Stimulated activated naive CD8-positive, alpha-beta T cell treated with anti-CD3 and anti-CD28 coated beads, Interleukin-15, Interleukin-2, amounts not matched to agents 100 ng/mL and 50 ng/mL, for 24 hours (primary cell): ENCODE measurements at regions not wholly inside any gene's neighbourhood (a gene's known extent, or its start where the extent isn't known, plus 50 kb on each side); places are given as distances from the start of the nearest gene placed in this dataset.

ENCODE experiments used
- H3K27ac Mint-ChIP-seq: one replicate; pipeline ENCODE4 v1.8.0; 2021; ENCODE audit warnings: mild to moderate bottlenecking, mixed read lengths
- H3K27me3 Mint-ChIP-seq: one replicate; pipeline ENCODE4 v1.8.0; 2021; ENCODE audit warnings: mixed read lengths
- H3K36me3 Mint-ChIP-seq: one replicate; pipeline ENCODE4 v1.8.0; 2021; ENCODE audit warnings: low read depth, mixed read lengths
- H3K4me1 Mint-ChIP-seq: one replicate; pipeline ENCODE4 v1.8.0; 2021; ENCODE audit warnings: low read depth, mixed read lengths
- H3K4me3 Mint-ChIP-seq: one replicate; pipeline ENCODE4 v1.8.0; 2021; ENCODE audit warnings: mild to moderate bottlenecking, mixed read lengths
- H3K9me3 Mint-ChIP-seq: one replicate; pipeline ENCODE4 v1.8.0; 2021; ENCODE audit warnings: mixed read lengths

DNA sequence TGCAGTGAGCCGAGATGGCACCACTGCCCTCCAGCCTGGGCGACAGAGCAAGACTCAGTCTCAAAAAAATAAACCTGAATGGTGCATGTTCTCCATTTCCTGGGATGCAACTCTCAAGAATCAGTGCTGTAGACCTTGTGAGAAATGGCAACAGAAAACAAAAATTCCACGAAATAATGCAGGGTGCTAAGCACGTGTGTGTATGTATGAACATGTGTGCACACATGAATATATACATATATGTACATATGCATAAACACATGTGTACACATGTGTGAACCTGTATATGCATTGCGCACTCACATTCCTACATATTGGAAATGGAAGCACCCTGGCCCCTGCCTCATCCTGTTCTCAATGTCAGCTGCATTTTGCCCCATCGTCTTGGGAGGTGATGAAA, 548.5 kb downstream of the TCERG1L start:
- Mint-ChIP-seq H3K36me3 (no peaks in the 10 kb centered on the region), H3K9me3 (peaks cover under 1% of the 10 kb centered on the region), H3K4me3 (no peak overlapping the region), H3K4me1 (no peaks in the 10 kb centered on the region), H3K27ac (no peak overlapping the region), H3K27me3 (no peaks in the 10 kb centered on the region)

DNA sequence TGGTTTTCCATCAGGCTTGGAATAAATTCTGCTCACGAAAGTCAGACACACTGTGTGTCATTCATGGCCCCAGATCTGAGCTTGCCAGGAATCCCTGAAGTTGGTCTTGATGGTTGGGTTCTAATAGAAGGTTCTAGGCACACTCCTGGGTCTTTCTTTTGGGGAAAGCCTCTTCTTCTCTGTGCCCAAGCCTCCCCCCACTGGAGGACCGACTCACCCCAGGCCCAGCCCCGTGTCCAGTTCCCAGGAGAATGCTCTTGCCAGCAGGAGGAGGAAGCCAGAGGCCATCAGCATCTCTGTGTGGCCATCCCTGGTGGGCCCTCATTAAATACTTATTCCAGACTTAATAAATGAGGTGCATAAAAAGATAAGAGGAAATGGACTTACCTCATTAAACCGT, 548.0 kb downstream of the TCERG1L start:
- H3K4me3 Mint-ChIP-seq = no peak overlapping the region
- peaks cover 4% of the 10 kb centered on the region for H3K9me3 Mint-ChIP-seq
- no peaks in the 10 kb centered on the region for H3K27me3 Mint-ChIP-seq
- H3K4me1 Mint-ChIP-seq = no peaks in the 10 kb centered on the region
- H3K36me3 Mint-ChIP-seq = no peaks in the 10 kb centered on the region
- H3K27ac Mint-ChIP-seq = no peak overlapping the region

DNA sequence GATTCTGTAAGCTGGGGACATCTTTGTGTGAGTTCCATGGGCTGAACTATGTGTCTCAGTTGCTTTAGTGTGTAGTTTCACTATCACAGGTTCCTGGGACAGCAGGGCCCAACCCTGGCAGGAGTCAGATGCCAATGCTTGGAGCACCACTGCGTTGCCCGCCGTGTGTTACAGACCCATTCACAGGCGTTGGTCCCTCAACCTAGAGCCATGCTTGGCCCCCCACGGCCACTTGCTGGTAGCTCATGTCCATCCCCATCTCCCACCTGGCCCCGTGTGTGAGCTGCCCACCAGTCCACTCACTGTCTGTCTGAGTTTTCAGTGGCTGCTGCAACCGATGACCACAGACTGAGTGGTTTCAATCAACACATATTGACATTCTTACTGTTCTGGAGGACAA, 546.9 kb downstream of the TCERG1L start:
- Mint-ChIP-seq H3K27ac (no peak overlapping the region), H3K27me3 (no peaks in the 10 kb centered on the region), H3K4me1 (no peaks in the 10 kb centered on the region), H3K4me3 (no peak overlapping the region), H3K36me3 (no peaks in the 10 kb centered on the region), H3K9me3 (peaks cover 5% of the 10 kb centered on the region)

DNA sequence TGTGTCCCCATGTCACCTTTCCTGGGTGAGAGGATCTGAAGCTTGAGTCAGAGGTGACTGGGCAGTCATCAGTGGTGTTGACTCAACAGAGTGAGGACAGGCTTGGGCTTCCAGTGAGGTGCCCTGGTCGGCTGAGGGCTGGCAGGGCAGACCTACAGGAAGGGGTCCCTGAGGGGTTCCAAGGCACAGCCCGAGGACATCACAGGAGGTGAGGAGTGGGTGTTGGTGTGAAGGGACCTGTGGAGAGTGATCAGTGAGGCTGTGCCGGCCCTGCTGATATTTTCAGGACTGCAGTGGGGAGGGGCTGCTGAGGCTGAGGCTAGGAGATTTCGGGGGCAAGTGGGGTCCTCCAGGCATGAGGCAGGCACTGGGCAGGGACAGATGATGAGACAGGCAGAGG, 545.5 kb downstream of the TCERG1L start:
- Mint-ChIP-seq H3K9me3 (peaks cover 5% of the 10 kb centered on the region), H3K36me3 (no peaks in the 10 kb centered on the region), H3K4me3 (no peak overlapping the region), H3K27ac (no peak overlapping the region), H3K4me1 (no peaks in the 10 kb centered on the region), H3K27me3 (no peaks in the 10 kb centered on the region)

DNA sequence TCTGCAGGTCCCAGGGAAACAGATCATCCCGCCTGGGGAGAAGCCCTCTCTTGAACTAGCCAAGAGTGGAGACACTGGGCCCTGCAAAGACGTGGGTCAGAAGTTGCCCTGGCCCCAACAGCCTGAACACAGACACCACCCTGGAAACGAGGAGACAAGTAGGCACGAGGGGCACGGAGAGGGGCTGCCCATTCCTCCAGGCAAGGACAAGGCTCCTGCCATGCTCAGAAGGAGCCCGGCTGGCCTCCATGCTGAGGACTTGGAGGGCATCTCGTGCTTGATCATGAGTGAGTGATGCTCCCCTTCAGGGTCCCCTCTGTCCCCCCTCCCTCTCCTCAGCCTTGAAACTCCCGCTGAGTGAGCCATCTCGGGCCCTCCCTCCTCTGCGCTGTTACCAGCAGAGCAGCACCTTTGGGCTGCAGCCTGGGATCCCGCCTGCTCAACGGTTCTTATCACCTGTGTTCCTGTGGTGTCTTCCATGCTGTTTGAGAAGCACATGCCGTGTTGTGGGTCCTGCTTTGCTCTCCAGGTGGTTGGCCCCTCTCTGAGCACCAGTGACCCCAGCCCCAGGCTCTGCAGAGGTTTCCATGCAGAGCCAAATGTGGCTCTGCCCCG, 544.3 kb downstream of the TCERG1L start:
- H3K27ac Mint-ChIP-seq = no peak overlapping the region
- H3K4me3 Mint-ChIP-seq = no peak overlapping the region
- no peaks in the 10 kb centered on the region for H3K27me3 Mint-ChIP-seq
- no peaks in the 10 kb centered on the region for H3K4me1 Mint-ChIP-seq
- H3K36me3 Mint-ChIP-seq = no peaks in the 10 kb centered on the region
- peaks cover 5% of the 10 kb centered on the region for H3K9me3 Mint-ChIP-seq

DNA sequence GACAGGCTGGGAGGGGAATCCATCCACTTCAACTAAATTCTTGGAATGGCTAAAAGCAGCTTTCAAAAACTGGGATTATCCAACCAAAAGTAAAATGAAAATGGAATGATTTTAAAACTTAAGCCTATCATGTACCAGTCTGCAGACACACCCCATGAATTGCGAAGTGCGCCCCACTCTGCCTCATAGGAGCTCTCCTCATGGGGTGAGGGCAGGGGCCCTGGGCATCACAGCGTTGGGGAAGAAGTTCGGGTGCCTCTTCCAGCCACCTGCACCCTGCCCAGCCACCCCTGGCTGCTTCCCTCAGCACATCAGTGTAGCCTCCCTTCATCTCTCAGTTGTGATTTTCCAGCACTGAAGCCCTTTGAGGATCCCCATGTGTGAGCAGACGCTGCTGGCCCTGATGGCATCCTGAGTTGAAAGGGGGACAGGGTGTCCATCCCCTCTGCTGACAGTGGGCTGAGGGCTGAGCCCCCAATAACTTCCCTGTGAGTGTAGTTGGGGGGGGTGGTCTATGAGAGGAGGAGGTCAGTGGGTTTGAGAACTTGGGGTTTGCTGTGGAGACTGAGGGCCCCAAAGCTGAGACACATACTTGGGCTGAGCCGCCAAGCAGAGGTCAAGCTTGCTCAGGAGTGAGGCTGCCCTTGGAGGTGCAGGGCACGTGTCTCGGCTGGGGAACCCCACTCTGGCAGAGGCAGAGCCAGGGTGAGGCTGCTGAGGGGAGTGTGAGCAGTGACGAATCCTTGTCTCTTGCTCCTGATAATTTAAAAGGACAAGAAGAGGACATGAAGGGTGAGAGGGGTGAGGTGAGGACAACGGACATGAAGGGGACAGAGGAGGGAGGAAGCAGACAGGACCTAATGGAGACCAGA, 542.1 kb downstream of the TCERG1L start:
- Mint-ChIP-seq H3K36me3 (no peaks in the 10 kb centered on the region), H3K27me3 (peaks cover 8% of the 10 kb centered on the region), H3K27ac (no peak overlapping the region), H3K9me3 (peaks cover 5% of the 10 kb centered on the region), H3K4me3 (no peak overlapping the region), H3K4me1 (no peaks in the 10 kb centered on the region)

DNA sequence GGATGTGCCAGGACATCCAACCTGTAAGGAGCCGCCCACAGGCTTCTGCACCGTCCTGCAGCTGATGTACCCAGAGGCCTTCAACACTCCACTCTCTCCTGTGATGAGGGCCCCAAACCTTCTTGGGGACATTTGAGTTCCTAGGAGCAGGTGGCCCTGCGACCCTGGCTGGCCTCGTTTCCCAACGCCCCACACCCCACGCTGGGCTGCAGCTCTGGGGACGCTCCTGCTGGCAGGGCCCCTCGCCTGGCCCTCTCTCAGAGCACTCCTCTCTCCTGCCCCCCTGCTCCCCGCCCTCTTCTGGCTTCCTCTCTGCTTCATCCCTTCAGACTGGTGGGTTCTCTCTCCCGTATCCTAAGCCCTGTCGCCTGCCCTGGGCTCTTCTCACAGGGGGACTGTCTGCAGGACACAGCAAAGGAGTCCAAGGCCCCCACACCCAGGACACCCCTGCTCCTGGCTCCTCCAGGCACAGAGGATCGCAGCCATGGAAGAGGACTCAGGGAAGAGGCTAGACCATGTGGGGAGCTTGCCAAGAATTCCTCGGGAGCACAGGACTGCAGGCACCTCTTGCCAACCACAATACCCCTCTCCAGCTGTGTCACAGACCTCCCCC, 541.4 kb downstream of the TCERG1L start:
- peaks cover 5% of the 10 kb centered on the region for H3K9me3 Mint-ChIP-seq
- H3K4me1 Mint-ChIP-seq = no peaks in the 10 kb centered on the region
- no peak overlapping the region for H3K27ac Mint-ChIP-seq
- H3K4me3 Mint-ChIP-seq = no peak overlapping the region
- H3K27me3 Mint-ChIP-seq = peaks cover 8% of the 10 kb centered on the region
- H3K36me3 Mint-ChIP-seq = no peaks in the 10 kb centered on the region

DNA sequence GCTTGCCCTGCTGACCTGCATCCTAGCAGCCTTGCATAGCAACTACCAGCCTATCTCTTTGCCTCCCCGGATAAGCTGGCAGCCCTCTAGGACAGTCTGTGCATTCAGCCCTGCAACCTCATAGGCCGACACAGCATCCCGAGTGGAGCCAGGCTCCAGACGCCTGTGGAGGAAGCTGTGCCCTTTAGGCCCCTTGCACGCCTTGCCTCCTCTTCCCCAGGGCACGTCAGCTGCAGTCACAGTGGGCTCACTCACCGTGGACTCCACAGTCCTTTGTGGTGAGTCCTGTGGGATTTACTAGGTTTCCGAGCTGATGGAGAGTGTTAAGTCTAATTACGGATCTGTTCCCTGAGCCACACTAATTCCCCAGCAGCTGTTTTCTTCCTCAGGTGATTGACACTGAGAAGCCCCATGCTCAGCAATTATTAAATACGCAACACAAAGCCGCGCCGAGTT, 540.0 kb downstream of the TCERG1L start:
- Mint-ChIP-seq H3K27ac (no peak overlapping the region), H3K4me3 (no peak overlapping the region), H3K27me3 (peaks cover 8% of the 10 kb centered on the region), H3K9me3 (peaks cover 5% of the 10 kb centered on the region), H3K4me1 (no peaks in the 10 kb centered on the region), H3K36me3 (no peaks in the 10 kb centered on the region)

DNA sequence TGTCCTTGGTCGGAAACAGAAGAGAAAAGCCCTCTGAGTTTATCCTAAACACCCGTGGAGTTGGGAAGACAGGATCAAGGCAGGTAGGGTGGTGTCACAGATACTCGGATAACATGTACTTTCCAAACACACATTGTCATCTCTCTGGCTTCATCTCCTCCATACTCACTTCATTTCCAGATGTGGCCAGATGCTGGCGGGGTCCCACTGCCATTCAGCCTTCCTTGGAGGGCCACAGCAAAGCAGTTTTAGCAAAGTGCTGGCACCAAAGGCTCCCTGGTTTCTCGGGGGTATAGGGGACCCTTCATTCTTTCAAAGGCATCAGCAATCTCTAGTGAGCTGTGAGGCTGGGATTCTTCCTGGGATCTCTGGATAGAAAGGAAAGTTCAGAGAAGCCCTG, 539.5 kb downstream of the TCERG1L start:
- no peak overlapping the region for H3K4me3 Mint-ChIP-seq
- no peaks in the 10 kb centered on the region for H3K36me3 Mint-ChIP-seq
- H3K9me3 Mint-ChIP-seq = peaks cover 5% of the 10 kb centered on the region
- H3K27ac Mint-ChIP-seq = no peak overlapping the region
- peaks cover 8% of the 10 kb centered on the region for H3K27me3 Mint-ChIP-seq
- H3K4me1 Mint-ChIP-seq = no peaks in the 10 kb centered on the region

DNA sequence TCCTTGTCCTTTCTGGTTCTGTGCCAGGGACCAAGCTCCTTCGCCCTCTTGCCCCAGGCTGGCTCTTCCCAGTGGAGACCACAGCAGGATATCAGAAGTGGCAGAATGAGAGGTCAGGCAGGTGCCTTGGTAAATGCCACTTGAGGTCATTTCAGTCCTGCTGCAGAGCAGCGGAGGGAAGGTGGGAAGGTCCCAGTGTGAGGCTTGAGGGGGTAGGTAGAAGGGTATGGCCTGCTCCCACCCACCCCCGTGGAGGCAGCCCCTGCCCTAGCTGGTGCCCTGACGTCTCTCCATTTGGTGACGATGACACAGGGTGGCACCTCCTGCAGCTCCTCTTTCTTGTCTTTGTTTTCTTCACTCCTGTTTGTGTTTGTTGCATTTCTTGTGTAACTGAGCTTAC, 538.8 kb downstream of the TCERG1L start:
- Mint-ChIP-seq H3K4me3 (no peak overlapping the region), H3K27me3 (peaks cover 8% of the 10 kb centered on the region), H3K36me3 (no peaks in the 10 kb centered on the region), H3K4me1 (no peaks in the 10 kb centered on the region), H3K9me3 (peaks cover 5% of the 10 kb centered on the region), H3K27ac (no peak overlapping the region)

DNA sequence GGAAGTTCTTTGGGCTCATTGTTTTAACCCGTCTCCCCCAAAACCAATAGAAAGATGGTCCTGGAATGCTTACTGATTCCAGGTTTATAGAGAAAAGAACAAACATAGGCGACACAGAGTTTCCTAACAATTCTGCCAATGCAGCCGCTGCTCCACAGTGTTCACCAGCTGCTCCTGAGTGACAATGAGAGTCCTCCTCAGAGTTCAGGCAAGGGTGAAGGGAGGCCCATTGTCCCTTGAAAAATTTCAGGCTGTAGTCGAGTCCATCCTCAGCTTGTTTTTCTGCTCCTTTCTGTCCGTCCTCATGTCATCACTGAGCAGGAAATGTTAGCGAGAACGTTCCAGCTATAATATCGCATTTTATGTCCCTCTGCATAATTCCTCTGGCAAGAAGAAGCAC, 537.6 kb downstream of the TCERG1L start:
- Mint-ChIP-seq H3K36me3 (no peaks in the 10 kb centered on the region), H3K4me1 (no peaks in the 10 kb centered on the region), H3K9me3 (no peaks in the 10 kb centered on the region)

DNA sequence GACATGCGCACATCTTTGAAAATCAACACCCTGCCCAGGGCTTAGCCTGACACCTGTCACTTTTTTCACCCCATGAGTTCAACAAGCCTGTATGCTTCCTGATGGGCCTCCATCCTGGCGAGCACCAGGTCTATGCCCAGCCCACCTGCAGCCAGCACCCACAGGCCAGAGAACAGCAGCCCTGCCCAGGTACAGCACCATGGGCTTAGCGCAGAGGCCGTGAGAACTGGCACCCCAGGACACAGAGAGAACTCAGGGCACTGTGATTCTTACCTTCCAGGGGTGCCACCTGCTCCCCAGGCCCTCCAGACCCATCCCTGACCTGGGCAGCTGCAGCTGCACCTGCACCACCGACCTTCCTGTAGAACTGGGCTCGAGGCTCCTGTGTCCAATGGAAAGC, 536.6 kb downstream of the TCERG1L start:
- Mint-ChIP-seq H3K4me1 (no peaks in the 10 kb centered on the region), H3K9me3 (no peaks in the 10 kb centered on the region), H3K27ac (no peak overlapping the region), H3K36me3 (no peaks in the 10 kb centered on the region), H3K4me3 (no peak overlapping the region), H3K27me3 (peaks cover 8% of the 10 kb centered on the region)

More for the DNA sequence above, 537.6 kb downstream of the TCERG1L start:
- H3K27me3 Mint-ChIP-seq = peaks cover 8% of the 10 kb centered on the region
- no peak overlapping the region for H3K27ac Mint-ChIP-seq
- H3K4me3 Mint-ChIP-seq = no peak overlapping the region

DNA sequence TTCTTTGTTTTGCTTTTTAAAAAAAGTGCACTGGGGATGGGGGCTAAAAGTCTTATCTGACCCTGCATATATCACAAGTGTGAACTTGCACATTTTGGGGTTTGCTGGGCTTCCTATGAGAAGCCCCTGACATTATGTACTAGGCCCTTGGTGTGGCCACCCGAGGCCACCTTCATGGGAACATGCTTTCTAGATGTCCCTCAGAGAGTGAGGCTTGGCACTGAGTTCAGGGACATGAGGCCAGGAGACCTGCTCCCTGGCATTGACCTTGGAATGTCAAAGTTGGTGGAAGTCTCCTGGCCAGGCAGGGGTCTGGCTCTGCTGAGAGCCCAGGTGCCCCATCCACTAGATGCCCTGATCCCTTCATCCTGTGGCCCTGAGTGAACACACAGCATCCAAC, 536.2 kb downstream of the TCERG1L start:
- H3K9me3 Mint-ChIP-seq = no peaks in the 10 kb centered on the region
- H3K4me3 Mint-ChIP-seq = no peak overlapping the region
- H3K27ac Mint-ChIP-seq = no peak overlapping the region
- no peaks in the 10 kb centered on the region for H3K4me1 Mint-ChIP-seq
- H3K27me3 Mint-ChIP-seq = peaks cover 8% of the 10 kb centered on the region
- H3K36me3 Mint-ChIP-seq = no peaks in the 10 kb centered on the region

DNA sequence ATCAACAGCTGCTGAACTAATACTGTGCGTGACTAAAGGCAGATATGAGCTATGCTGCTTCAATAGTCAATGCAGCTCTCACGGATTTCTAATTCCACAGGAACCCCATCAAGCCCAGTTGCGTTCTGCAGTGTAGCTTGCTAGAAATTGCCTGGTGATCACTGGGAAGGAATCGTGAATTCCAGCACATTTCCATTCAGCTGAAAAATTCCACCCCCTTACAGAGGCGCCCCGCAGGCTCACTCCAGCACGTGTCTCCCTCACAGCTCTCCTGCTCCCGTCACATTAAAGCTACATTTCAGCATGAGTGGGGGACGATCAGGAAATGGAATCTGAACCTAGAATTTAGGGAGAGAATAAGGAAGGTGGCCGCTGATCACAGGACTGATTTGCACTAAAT, 534.8 kb downstream of the TCERG1L start:
- Mint-ChIP-seq H3K4me1 (no peaks in the 10 kb centered on the region), H3K9me3 (no peaks in the 10 kb centered on the region), H3K27ac (no peak overlapping the region), H3K4me3 (no peak overlapping the region), H3K27me3 (peaks cover 8% of the 10 kb centered on the region), H3K36me3 (no peaks in the 10 kb centered on the region)

DNA sequence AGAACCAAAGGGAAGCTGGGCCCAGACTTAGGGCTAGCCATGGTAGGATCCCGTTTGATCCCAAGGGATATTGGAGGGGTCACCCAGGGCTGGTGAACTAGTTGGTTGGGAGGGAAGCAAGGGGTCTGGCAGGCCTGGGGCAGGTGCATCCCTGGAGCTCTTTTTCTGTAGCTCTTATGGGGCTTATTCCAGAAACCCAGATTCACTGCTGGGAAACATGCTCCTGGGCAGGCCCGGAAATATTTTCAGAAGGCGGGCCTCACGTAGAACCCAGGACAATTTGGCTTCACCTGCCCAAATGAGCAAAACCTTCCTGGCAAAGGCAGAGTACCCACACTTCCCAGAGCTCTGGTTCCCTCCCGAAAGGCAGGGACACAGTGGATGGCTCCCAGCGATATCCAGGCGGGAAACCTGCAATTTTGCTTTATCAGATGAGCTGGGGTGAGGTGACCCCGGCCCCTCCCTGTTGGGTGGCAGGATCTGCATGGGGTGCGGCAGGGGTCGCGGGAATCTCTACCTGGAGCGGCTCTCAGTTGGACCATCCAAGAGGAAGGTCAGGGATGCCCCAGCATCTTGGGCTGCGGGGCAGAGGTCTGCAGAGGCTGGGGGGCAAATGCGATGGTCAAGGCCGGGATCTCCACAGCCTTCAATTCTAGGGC, 533.9 kb downstream of the TCERG1L start:
- no peak overlapping the region for H3K4me3 Mint-ChIP-seq
- H3K4me1 Mint-ChIP-seq = no peaks in the 10 kb centered on the region
- peaks cover 8% of the 10 kb centered on the region for H3K27me3 Mint-ChIP-seq
- no peak overlapping the region for H3K27ac Mint-ChIP-seq
- H3K36me3 Mint-ChIP-seq = no peaks in the 10 kb centered on the region
- no peaks in the 10 kb centered on the region for H3K9me3 Mint-ChIP-seq
